ENCODE measurements at regions not wholly inside any gene's neighbourhood (a gene's known extent, or its start where the extent isn't known, plus 50 kb on each side); places are given as distances from the start of the nearest gene placed in this dataset.
A peak's percentile ranks its signal among the peaks of the same experiment; 100 is the strongest.
"Not testable (repeated sequence)": the region's sequence is repeated elsewhere in the genome, so short reads cannot be mapped to it uniquely, and the experiment has no call there.

DNA sequence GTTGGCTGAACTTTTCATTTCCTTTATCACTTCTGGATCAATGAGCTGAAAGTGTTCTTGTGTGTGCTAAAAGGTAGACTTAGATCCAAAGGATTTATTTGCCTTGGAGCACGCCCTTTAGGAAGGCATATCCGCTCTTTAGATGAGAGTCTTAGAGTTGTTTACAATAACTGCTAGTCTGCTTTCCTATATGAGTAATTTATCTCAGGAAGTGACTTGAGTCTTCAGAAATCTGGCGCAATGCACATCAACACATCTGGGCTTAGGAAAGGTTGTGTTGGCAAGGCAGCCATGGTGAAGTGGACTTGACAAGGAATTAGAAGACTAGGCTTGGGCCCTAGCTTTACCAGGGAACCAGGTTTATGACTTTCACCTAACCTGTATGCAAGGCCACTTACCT is 204.1 kb upstream of the PTGFR start:
- in situ Hi-C loops (cut with HindIII; ENCODE audit: low sequenced_read_pairs) = no loop called here
- DNase-seq (ENCODE audit: low spot score) = no peak

- in situ Hi-C loops (cut with HindIII; ENCODE audit: low sequenced_read_pairs) = no loop called here
- no peak for DNase-seq (ENCODE audit: low spot score)
Measured at GRCh38 chr1:78289603-78290002, 201.2 kb upstream of the PTGFR start.

DNA sequence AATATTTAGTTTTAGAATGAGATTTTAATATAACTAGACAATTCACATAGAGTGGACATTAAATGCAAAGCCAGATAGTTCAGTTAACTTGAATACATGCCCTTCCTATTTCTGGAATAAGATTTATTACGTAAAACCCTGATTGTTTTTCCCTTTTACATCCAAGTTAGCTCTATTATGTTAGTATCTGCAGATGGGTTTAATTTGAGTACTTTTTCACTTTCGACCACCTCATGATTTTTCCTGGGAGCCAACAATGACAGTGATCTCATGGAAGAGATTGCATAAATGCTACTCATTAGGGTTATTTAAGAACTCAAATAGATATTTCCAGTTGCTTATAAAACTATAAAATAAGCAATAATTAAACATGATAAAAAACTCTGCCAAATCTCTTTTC is 199.4 kb upstream of the PTGFR start:
- no peak for DNase-seq (ENCODE audit: low spot score)
- in situ Hi-C loops (cut with HindIII; ENCODE audit: low sequenced_read_pairs) = no loop called here

- DNase-seq (ENCODE audit: low spot score) = no peak
- in situ Hi-C loops (cut with HindIII; ENCODE audit: low sequenced_read_pairs) = no loop called here
Measured at GRCh38 chr1:78291872-78292271, 198.9 kb upstream of the PTGFR start.

- DNase-seq (ENCODE audit: low spot score) = no peak
- in situ Hi-C loops (cut with HindIII; ENCODE audit: low sequenced_read_pairs) = no loop called here
Measured at GRCh38 chr1:78292361-78292760, 198.4 kb upstream of the PTGFR start.

DNA sequence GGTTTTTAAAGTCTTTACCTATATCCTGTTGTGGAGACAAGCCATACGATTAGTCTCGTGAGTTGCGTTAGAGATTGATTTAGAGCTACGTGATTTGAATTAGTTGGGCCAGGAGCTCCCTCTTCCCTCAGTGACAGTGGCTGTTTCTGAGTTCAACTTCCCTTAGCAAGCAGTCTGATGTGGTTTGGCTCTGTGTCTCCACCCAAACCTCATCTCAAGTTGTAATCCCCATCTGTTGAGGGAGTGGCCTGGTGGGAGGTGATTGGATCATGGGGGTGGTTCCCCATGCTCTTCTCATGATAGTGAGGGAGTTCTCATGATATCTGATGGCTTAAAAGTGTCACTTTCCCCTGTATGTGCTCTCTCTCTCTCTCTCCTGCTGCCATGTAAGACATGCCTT is 192.9 kb upstream of the PTGFR start:
- in situ Hi-C loops (cut with HindIII; ENCODE audit: low sequenced_read_pairs) = no loop called here
- DNase-seq (ENCODE audit: low spot score) = no peak

DNA sequence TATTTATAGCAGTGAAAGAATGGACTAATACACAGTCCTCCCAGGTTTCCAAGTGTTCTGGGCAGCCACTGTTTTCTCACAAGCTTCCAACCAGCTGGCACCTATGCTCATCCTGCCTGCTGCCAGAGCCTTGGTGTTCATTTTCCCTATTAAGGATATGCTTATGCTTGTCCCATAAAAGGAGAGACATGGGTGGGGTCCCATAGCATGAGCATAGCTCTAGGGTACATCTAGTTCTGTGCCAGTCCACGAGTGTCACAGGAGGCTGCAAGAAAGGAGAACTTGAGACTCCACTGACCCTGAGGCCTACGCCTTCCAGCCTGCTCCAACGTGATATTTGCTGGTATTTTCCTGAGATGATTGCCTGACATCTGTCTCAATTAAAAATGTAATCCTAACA is 192.4 kb upstream of the PTGFR start:
- in situ Hi-C loops (cut with HindIII; ENCODE audit: low sequenced_read_pairs) = no loop called here
- no peak for DNase-seq (ENCODE audit: low spot score)

DNA sequence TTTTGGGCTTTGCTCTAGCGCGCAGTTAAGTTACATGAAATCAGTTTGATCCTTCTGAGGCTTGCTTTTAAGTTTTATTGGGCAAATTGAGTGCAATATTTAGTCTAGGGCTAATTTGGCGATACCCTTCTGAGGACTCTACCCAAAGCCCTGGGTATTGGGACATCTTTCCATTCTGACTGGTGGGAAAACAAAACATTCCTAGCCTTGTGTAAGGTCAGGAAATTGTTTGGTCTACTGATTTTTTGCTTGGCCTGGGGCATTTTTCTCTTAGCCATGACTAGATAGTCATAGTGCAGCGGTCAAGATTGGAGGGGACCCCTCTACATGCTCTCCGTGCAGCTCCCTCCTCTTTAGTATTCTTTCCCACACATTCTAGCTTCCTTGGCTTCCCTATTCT is 189.6 kb upstream of the PTGFR start:
- in situ Hi-C loops (cut with HindIII; ENCODE audit: low sequenced_read_pairs) = no loop called here
- DNase-seq (ENCODE audit: low spot score) = no peak

DNA sequence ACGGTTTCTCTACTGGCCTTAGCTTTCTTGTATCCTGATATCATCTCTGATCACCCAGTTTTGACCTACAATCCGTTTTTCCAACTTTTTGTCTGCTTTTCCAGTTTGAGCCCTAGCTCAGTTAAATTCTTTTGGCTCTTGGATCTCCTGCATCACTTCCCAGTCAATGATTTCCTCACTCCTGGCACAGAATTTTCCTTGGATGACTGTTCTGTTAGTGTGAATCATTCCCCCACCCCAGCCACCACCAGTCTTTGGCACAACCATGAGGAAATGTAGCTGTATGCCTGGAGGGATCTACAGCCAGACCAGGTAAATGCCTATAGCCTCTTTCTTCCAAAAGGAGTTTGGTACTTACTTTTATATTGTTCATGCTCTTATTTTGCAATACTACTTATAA is 187.2 kb upstream of the PTGFR start:
- DNase-seq (ENCODE audit: low spot score) = no peak
- in situ Hi-C loops (cut with HindIII; ENCODE audit: low sequenced_read_pairs) = no loop called here

- DNase-seq (ENCODE audit: low spot score) = no peak
- in situ Hi-C loops (cut with HindIII; ENCODE audit: low sequenced_read_pairs) = no loop called here
Measured at GRCh38 chr1:78304341-78304740, 186.4 kb upstream of the PTGFR start.

- DNase-seq (ENCODE audit: low spot score) = no peak
- in situ Hi-C loops (cut with HindIII; ENCODE audit: low sequenced_read_pairs) = no loop called here
Measured at GRCh38 chr1:78304761-78305160, 186.0 kb upstream of the PTGFR start.

GRCh38 chr1:78310261-78310660 is 180.5 kb upstream of the PTGFR start:
- DNase-seq (ENCODE audit: low spot score); in situ Hi-C loops (cut with HindIII; ENCODE audit: low sequenced_read_pairs): not testable (repeated sequence)

DNA sequence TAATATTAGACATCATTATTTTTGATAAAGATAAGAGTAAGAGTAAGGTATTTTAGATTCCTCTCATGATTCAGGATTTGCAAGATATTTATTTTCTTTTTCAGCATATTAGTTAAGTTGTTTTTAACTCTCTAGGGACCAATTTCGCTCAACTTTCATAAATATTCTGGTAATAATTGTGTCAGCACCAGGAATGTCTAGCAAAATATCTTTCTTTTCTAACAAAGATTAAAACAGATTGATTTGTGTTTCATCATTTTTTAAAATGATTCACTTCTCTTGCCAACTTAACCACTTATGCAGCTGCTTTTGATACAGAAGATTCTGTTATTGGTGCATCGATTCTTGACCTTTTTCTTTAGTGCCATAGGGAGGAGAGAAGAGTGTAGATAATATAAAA is 172.8 kb upstream of the PTGFR start:
- DNase-seq (ENCODE audit: low spot score) = no peak
- in situ Hi-C loops (cut with HindIII; ENCODE audit: low sequenced_read_pairs) = no loop called here

DNA sequence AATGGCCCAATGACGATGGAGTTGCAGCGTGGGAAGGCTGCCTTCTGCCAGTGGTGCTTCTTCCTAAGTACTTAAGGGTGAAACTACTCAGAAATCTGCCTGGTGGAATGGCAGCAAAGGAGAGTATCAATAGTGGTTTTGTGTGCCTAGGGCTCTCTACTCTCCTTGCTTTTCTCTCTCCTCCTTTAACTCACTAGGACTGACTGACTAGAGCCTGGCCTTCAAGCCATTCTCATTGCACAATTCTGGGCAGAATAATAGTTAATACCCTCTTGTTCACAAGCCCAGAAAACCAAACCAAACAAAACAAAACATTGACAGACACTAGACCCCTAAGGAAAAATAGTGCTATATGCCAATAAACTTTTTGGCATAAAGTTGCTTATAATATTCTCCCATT is 171.2 kb upstream of the PTGFR start:
- DNase-seq (ENCODE audit: low spot score) = no peak
- in situ Hi-C loops (cut with HindIII; ENCODE audit: low sequenced_read_pairs) = no loop called here

DNA sequence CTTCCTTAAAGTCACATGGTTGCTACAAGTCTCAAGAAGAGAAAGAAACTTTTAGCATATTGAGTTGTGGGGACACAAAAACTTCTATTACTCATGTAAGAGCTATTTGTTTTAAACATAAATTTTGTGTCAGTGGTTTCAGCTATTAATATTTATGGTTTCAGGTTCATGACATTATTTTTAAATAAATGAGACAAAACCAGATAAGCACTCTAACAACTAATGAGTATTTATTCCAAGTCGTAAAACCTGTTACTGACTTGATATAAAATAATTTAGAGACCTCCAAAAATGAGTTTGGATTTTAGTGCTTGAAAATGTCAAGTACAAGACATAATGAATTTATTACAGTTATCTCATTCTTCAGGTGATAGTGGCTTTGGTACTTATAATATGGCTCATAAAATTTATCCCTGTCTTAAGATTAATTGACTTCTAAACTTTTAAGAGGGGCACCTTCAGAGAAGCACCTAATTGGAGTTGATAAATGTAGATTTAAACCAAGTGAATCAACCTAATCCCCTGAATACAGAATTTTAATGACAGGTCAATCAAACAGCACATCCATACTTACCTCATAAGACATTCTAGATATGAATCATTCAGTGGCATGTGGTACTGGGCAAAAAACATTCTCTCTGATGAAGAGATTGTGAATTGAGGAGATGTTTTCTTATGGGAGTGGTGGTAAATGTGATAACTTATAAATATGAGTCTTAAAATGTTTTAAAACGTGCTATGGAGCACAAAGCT is 167.7 kb upstream of the PTGFR start:
- no peak for DNase-seq (ENCODE audit: low spot score)
- in situ Hi-C loops (cut with HindIII; ENCODE audit: low sequenced_read_pairs) = no loop called here

- DNase-seq (ENCODE audit: low spot score) = no peak
- in situ Hi-C loops (cut with HindIII; ENCODE audit: low sequenced_read_pairs) = no loop called here
Measured at GRCh38 chr1:78325293-78325692, 165.5 kb upstream of the PTGFR start.

DNA sequence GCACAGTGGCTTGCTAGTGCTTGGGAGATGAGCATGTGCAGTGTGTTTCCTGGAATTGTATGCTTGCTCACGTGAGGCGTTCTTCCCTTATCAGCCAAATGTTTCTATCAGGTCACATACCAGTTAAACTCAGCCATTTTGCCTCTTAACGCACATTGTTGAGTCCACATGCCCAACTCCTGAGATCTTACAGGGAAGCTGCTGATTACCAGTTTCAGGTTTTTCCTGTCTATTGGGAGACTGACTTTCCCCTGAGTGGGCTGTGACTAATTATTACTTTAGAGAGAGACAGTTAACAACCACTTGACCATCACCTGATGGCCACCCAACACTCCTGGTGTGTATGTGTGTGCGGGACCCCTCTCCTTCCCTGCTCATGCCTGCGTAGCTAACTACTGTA is 161.3 kb upstream of the PTGFR start:
- in situ Hi-C loops (cut with HindIII; ENCODE audit: low sequenced_read_pairs) = no loop called here
- no peak for DNase-seq (ENCODE audit: low spot score)

- in situ Hi-C loops (cut with HindIII; ENCODE audit: low sequenced_read_pairs) = no loop called here
Measured at GRCh38 chr1:78331799-78332198, 159.0 kb upstream of the PTGFR start.

GRCh38 chr1:78333502-78333901 is 157.3 kb upstream of the PTGFR start:
- DNase-seq (ENCODE audit: low spot score) = peak; percentile 1
- in situ Hi-C loops (cut with HindIII; ENCODE audit: low sequenced_read_pairs) = no loop called here

More at GRCh38 chr1:78331799-78332198, 159.0 kb upstream of the PTGFR start:
- DNase-seq (ENCODE audit: low spot score) = no peak

- no peak for DNase-seq (ENCODE audit: low spot score)
- in situ Hi-C loops (cut with HindIII; ENCODE audit: low sequenced_read_pairs) = no loop called here
Measured at GRCh38 chr1:78334114-78334513, 156.7 kb upstream of the PTGFR start.

- no peak for DNase-seq (ENCODE audit: low spot score)
- in situ Hi-C loops (cut with HindIII; ENCODE audit: low sequenced_read_pairs) = no loop called here
Measured at GRCh38 chr1:78334952-78335351, 155.8 kb upstream of the PTGFR start.

DNA sequence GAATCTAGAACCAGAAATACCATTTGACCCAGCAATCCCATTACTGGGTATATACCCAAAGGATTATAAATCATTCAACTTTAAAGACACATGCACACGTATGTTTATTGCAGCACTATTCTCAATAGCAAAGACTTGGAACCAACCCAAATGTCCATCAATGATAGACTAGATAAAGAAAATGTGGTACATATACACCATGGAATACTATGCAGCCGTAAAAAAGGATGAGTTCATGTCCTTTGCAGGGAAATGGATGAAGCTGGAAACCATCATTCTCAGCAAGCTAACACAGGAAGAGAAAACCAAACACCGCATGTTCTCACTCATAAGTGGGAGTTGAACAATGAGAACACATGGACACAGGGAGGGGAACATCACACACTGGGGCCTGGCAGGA is 154.0 kb upstream of the PTGFR start:
- DNase-seq (ENCODE audit: low spot score); in situ Hi-C loops (cut with HindIII; ENCODE audit: low sequenced_read_pairs): not testable (repeated sequence)
